Body of pancreas (tissue), 4 donors: ENCODE measurements at regions not wholly inside any gene's neighbourhood (a gene's known extent, or its start where the extent isn't known, plus 50 kb on each side); places are given as distances from the start of the nearest gene placed in this dataset.

Experiments used
- POLR2A ChIP-seq, 3 donors: fragments of 450-650 bp; IDR thresholded peaks; one replicate each; pipeline ENCODE4 v1.6.1; 2016; ENCODE audit warnings: antibody characterized with exemption in 3 of 3, mild to moderate bottlenecking in 2 of 3
- TF ChIP-seq, protein P1 (sequence below), 7 experiments: fragments of 450-650 bp in 4 of 7; fragments of 200-600 bp in 3 of 7; sonication (generic) in 3 of 7; IDR thresholded peaks; one replicate each; pipeline ENCODE4 v1.5.1; 2016 to 2019; ENCODE audit warnings: antibody characterized with exemption in 7 of 7

DNA sequence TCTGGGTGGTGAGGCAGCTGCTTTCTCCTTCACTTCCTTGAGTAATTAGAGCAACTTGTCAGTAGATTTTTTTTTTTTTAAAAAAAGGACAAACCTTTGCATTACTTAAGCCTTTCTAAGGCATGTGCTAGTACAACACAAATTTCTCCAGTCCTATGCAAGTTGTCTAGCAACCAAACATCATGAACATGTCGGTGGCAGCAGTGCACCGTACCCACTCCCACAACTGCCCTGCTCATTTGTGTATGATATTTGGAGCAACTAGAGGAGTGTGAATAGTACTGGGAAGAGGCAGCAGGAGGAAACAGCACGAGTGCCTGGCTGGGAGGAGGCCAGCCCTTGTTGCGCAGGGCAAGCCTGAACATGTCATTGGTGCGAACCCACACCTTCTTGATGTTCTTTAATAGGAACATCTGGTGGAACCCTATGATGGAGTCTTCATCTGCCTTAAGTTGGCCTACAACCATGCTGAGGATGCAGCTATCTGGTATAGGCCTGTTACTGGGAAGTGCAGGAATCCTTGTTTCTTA lies 238.3 kb downstream of the TDRD15 start:
- no peak for TF ChIP-seq POLR2A (IDR thresholded peaks at IDR 0.05)
- TF ChIP-seq, protein P1, sequence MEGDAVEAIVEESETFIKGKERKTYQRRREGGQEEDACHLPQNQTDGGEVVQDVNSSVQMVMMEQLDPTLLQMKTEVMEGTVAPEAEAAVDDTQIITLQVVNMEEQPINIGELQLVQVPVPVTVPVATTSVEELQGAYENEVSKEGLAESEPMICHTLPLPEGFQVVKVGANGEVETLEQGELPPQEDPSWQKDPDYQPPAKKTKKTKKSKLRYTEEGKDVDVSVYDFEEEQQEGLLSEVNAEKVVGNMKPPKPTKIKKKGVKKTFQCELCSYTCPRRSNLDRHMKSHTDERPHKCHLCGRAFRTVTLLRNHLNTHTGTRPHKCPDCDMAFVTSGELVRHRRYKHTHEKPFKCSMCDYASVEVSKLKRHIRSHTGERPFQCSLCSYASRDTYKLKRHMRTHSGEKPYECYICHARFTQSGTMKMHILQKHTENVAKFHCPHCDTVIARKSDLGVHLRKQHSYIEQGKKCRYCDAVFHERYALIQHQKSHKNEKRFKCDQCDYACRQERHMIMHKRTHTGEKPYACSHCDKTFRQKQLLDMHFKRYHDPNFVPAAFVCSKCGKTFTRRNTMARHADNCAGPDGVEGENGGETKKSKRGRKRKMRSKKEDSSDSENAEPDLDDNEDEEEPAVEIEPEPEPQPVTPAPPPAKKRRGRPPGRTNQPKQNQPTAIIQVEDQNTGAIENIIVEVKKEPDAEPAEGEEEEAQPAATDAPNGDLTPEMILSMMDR (IDR thresholded peaks at IDR 0.05): no peak
